HEK293 (cell line): ENCODE measurements at regions not wholly inside any gene's neighbourhood (a gene's known extent, or its start where the extent isn't known, plus 50 kb on each side); places are given as distances from the start of the nearest gene placed in this dataset.
A peak's percentile ranks its signal among the peaks of the same experiment; 100 is the strongest.

Experiments used
- FEZF1 ChIP-seq: fragments of 450-650 bp; formaldehyde crosslinking; IDR thresholded peaks from 2 replicates; pipeline ENCODE4 v1.5.1; 2016; ENCODE audit warnings: missing biosample characterization, missing genetic modification characterization
- MYNN ChIP-seq: fragments of 450-650 bp; formaldehyde crosslinking; IDR thresholded peaks from 2 replicates; pipeline ENCODE4 v1.5.1; 2016; ENCODE audit warnings: missing biosample characterization, missing genetic modification characterization, borderline replicate concordance
- OSR2 ChIP-seq: fragments of 450-650 bp; formaldehyde crosslinking; IDR thresholded peaks from 2 replicates; pipeline ENCODE4 v1.5.1; 2016; ENCODE audit warnings: missing biosample characterization, missing genetic modification characterization
- PRDM2 ChIP-seq: fragments of 450-650 bp; formaldehyde crosslinking; IDR thresholded peaks from 2 replicates; pipeline ENCODE4 v1.5.1; 2016; ENCODE audit warnings: missing biosample characterization, missing genetic modification characterization, borderline replicate concordance
- RBAK ChIP-seq: fragments of 450-650 bp; formaldehyde crosslinking; IDR thresholded peaks from 2 replicates; pipeline ENCODE4 v1.5.1; 2016; ENCODE audit warnings: missing biosample characterization, missing genetic modification characterization
- TRIM28 ChIP-seq: IDR thresholded peaks from 2 replicates; pipeline ENCODE4 v1.6.1; 2011; ENCODE audit warnings: low read length, control low read depth, borderline replicate concordance
- TSHZ1 ChIP-seq: fragments of 450-650 bp; formaldehyde crosslinking; IDR thresholded peaks from 2 replicates; pipeline ENCODE4 v1.5.1; 2016; ENCODE audit warnings: missing biosample characterization, missing genetic modification characterization, borderline replicate concordance
- ZBTB1 ChIP-seq: fragments of 450-650 bp; formaldehyde crosslinking; IDR thresholded peaks from 2 replicates; pipeline ENCODE4 v1.5.1; 2016; ENCODE audit warnings: missing biosample characterization, missing genetic modification characterization
- ZBTB11 ChIP-seq: fragments of 450-650 bp; formaldehyde crosslinking; conservative IDR thresholded peaks from 2 replicates; pipeline ENCODE4 v1.5.1; 2016; ENCODE audit warnings: low read depth, missing biosample characterization, missing genetic modification characterization
- ZFP41 ChIP-seq: fragments of 450-650 bp; formaldehyde crosslinking; IDR thresholded peaks from 2 replicates; pipeline ENCODE4 v1.5.1; 2016; ENCODE audit warnings: missing biosample characterization, missing genetic modification characterization, borderline replicate concordance
- ZNF169 ChIP-seq: fragments of 450-650 bp; formaldehyde crosslinking; IDR thresholded peaks from 2 replicates; pipeline ENCODE4 v1.5.1; 2016; ENCODE audit warnings: missing biosample characterization, missing genetic modification characterization
- ZNF175 ChIP-seq: fragments of 450-650 bp; formaldehyde crosslinking; IDR thresholded peaks from 2 replicates; pipeline ENCODE4 v1.5.1; 2016; ENCODE audit warnings: missing biosample characterization, missing genetic modification characterization
- ZNF221 ChIP-seq: fragments of 450-650 bp; formaldehyde crosslinking; IDR thresholded peaks from 2 replicates; pipeline ENCODE4 v1.5.1; 2017; ENCODE audit warnings: missing biosample characterization, missing genetic modification characterization, borderline replicate concordance
- ZNF239 ChIP-seq: fragments of 450-650 bp; formaldehyde crosslinking; IDR thresholded peaks from 2 replicates; pipeline ENCODE4 v1.5.1; 2016; ENCODE audit warnings: missing biosample characterization, missing genetic modification characterization
- ZNF280C ChIP-seq: fragments of 450-650 bp; formaldehyde crosslinking; IDR thresholded peaks from 2 replicates; pipeline ENCODE4 v1.5.1; 2016; ENCODE audit warnings: missing biosample characterization, missing genetic modification characterization
- ZNF302 ChIP-seq: fragments of 450-650 bp; formaldehyde crosslinking; IDR thresholded peaks from 2 replicates; pipeline ENCODE4 v1.5.1; 2016; ENCODE audit warnings: missing biosample characterization, missing genetic modification characterization, low read depth
- ZNF404 ChIP-seq: fragments of 450-650 bp; formaldehyde crosslinking; IDR thresholded peaks from 2 replicates; pipeline ENCODE4 v1.5.1; 2017; ENCODE audit warnings: missing biosample characterization, missing genetic modification characterization
- ZNF416 ChIP-seq: fragments of 450-650 bp; formaldehyde crosslinking; IDR thresholded peaks from 2 replicates; pipeline ENCODE4 v1.5.1; 2016; ENCODE audit warnings: missing biosample characterization, missing genetic modification characterization
- ZNF433 ChIP-seq: fragments of 450-650 bp; formaldehyde crosslinking; IDR thresholded peaks from 2 replicates; pipeline ENCODE4 v1.5.1; 2016; ENCODE audit warnings: missing biosample characterization, missing genetic modification characterization, low read depth
- ZNF473 ChIP-seq: fragments of 450-650 bp; formaldehyde crosslinking; IDR thresholded peaks from 2 replicates; pipeline ENCODE4 v1.5.1; 2017; ENCODE audit warnings: missing biosample characterization, missing genetic modification characterization
- ZNF558 ChIP-seq: fragments of 450-650 bp; formaldehyde crosslinking; IDR thresholded peaks from 2 replicates; pipeline ENCODE4 v1.5.1; 2016; ENCODE audit warnings: missing biosample characterization, missing genetic modification characterization
- ZNF654 ChIP-seq: fragments of 450-650 bp; formaldehyde crosslinking; IDR thresholded peaks from 2 replicates; pipeline ENCODE4 v1.5.1; 2016; ENCODE audit warnings: low read depth, missing biosample characterization, missing genetic modification characterization
- ZNF768 ChIP-seq: fragments of 450-650 bp; formaldehyde crosslinking; IDR thresholded peaks from 2 replicates; pipeline ENCODE4 v1.5.1; 2018; ENCODE audit warnings: missing biosample characterization, mild to moderate bottlenecking, missing genetic modification characterization
- ZNF792 ChIP-seq: fragments of 450-650 bp; formaldehyde crosslinking; IDR thresholded peaks from 2 replicates; pipeline ENCODE4 v1.5.1; 2016; ENCODE audit warnings: missing biosample characterization, missing genetic modification characterization

- TF ChIP-seq ZNF433 (tag by site-specific recombination), result no peak
- no peak for TF ChIP-seq ZNF404 (tag by site-specific recombination)
- TF ChIP-seq PRDM2 (tag by site-specific recombination), result no peak
- TF ChIP-seq ZNF473, result no peak
- TF ChIP-seq ZNF768 (tag by site-specific recombination), result 0 out of 2 replicates have a peak, but pooled peaks have one; percentile 34
- TF ChIP-seq ZNF302 (tag by site-specific recombination), result no peak
- TF ChIP-seq RBAK (tag by site-specific recombination), result no peak
- peak; percentile 50; the same call in 1 of the 2 replicates for TF ChIP-seq ZNF239
- peak; percentile 77 for TF ChIP-seq OSR2 (tag by site-specific recombination)
- peak; percentile 94 for TF ChIP-seq TSHZ1 (tag by site-specific recombination)
- no peak for TF ChIP-seq ZNF221 (tag by site-specific recombination)
- no peak for TF ChIP-seq ZNF416 (tag by site-specific recombination)
- no peak for TF ChIP-seq ZBTB1 (tag by site-specific recombination)
- TF ChIP-seq ZNF169 (tag by site-specific recombination), result no peak
- TF ChIP-seq TRIM28, result no peak
- TF ChIP-seq FEZF1, result peak; percentile 40
- no peak; the same call in 1 of the 2 replicates for TF ChIP-seq ZNF558 (tag by site-specific recombination)
- no peak for TF ChIP-seq ZFP41 (tag by site-specific recombination)
- TF ChIP-seq ZBTB11 (tag by site-specific recombination), result peak; percentile 66
- peak; percentile 41; the same call in 1 of the 2 replicates for TF ChIP-seq MYNN (tag by site-specific recombination)
- no peak for TF ChIP-seq ZNF175
- TF ChIP-seq ZNF792, result no peak
- no peak for TF ChIP-seq ZNF654 (tag by site-specific recombination)
- no peak for TF ChIP-seq ZNF280C
Observed at GRCh38 chr5:81851481-81852178, 100.7 kb upstream of the SSBP2 start (continued).
